SK-N-SH treated with all-trans-retinoic acid at 6 μM for 48 hours (cell line): ENCODE measurements at regions not wholly inside any gene's neighbourhood (a gene's known extent, or its start where the extent isn't known, plus 50 kb on each side); places are given as distances from the start of the nearest gene placed in this dataset.

Experiments
- ARNTL ChIP-seq: fragments of 450-650 bp; formaldehyde crosslinking; IDR thresholded peaks from 2 replicates; pipeline ENCODE4 v1.5.0; 2020; ENCODE audit warnings: low read depth, mild to moderate bottlenecking, moderate library complexity, borderline replicate concordance
- BACH2 ChIP-seq: fragments of 250-450 bp; sonication (Bioruptor Pico); IDR thresholded peaks from 2 replicates; pipeline ENCODE4 v1.9.0; 2021; ENCODE audit warnings: mild to moderate bottlenecking, borderline replicate concordance
- CREB5 ChIP-seq: fragments of 250-450 bp; sonication (Bioruptor Pico); IDR thresholded peaks from 2 replicates; pipeline ENCODE4 v1.5.1; 2020; ENCODE audit warnings: low read depth, mild to moderate bottlenecking, moderate library complexity
- CSDC2 ChIP-seq: fragments of 250-450 bp; sonication (Bioruptor Pico); IDR thresholded peaks from 2 replicates; pipeline ENCODE4 v1.5.0; 2020; ENCODE audit warnings: mild to moderate bottlenecking, moderate library complexity
- CSRNP3 ChIP-seq: fragments of 250-450 bp; sonication (Bioruptor Pico); IDR thresholded peaks from 2 replicates; pipeline ENCODE4 v1.5.1; 2021; ENCODE audit warnings: mild to moderate bottlenecking, moderate library complexity
- ISL1 ChIP-seq: fragments of 250-450 bp; sonication (Bioruptor Pico); IDR thresholded peaks from 2 replicates; pipeline ENCODE4 v2.1.2; 2022; ENCODE audit warnings: mild to moderate bottlenecking, moderate library complexity
- PATZ1 ChIP-seq: fragments of 250-450 bp; sonication (Bioruptor Pico); IDR thresholded peaks from 2 replicates; pipeline ENCODE4 v1.8.0; 2020; ENCODE audit warnings: mild to moderate bottlenecking, moderate library complexity, borderline replicate concordance
- PPARA ChIP-seq: fragments of 250-450 bp; sonication (Bioruptor Pico); IDR thresholded peaks from 2 replicates; pipeline ENCODE4 v1.5.0; 2020; ENCODE audit warnings: mild to moderate bottlenecking, borderline replicate concordance
- TSHZ2 ChIP-seq: fragments of 250-450 bp; sonication (Bioruptor Pico); IDR thresholded peaks from 2 replicates; pipeline ENCODE4 v1.5.0; 2020; ENCODE audit warnings: mild to moderate bottlenecking, moderate library complexity
- ZFP3 ChIP-seq: fragments of 250-450 bp; sonication (Bioruptor Pico); IDR thresholded peaks from 2 replicates; pipeline ENCODE4 v1.5.0; 2020; ENCODE audit warnings: mild to moderate bottlenecking, moderate library complexity
- ZFP30 ChIP-seq: fragments of 450-650 bp; formaldehyde crosslinking; IDR thresholded peaks from 2 replicates; pipeline ENCODE4 v1.5.0; 2022; ENCODE audit warnings: mild to moderate bottlenecking, moderate library complexity

- TF ChIP-seq PATZ1 (CRISPR knock-in tag): no peak
- TF ChIP-seq ARNTL (CRISPR knock-in tag): no peak
- TF ChIP-seq BACH2: no peak
- no peak for TF ChIP-seq CSDC2 (CRISPR knock-in tag)
- TF ChIP-seq TSHZ2: no peak
- no peak for TF ChIP-seq CREB5 (CRISPR knock-in tag)
- no peak for TF ChIP-seq ZFP3
- no peak for TF ChIP-seq ZFP30 (CRISPR knock-in tag)
- TF ChIP-seq CSRNP3 (CRISPR knock-in tag): no peak
- no peak for TF ChIP-seq PPARA (CRISPR knock-in tag)
- no peak for TF ChIP-seq ISL1 (CRISPR knock-in tag)
These were observed 701.7 kb upstream of the TMEM132C start for GRCh38 chr12:127565241-127565640.
